ENCODE measurements at regions not wholly inside any gene's neighbourhood (a gene's known extent, or its start where the extent isn't known, plus 50 kb on each side); places are given as distances from the start of the nearest gene placed in this dataset.

DNA sequence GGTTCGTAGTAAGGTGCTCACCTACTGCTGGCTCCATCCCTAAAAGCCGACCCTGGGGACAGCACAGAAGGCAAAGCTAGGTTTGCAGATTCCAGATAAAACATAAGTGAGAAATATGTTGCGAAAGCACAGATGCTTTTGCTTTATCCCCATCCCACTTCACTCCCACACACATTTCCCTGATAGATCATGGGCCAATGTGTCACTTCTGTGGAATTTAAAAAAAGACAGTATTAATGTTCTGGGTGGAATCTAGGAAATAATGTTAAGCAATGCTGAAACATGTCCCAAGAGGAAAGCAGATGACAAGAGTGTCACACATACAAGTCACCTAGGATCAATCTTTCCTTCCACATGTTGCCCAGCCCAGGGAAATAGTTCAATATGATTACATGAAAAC lies 661.0 kb upstream of the MIR17HG start:
- TF ChIP-seq CTCF (conservative IDR thresholded peaks at IDR 0.05; ENCODE audit: low read depth, low read length): no peak
- TF ChIP-seq EZH2 (IDR thresholded peaks at IDR 0.05; ENCODE audit: borderline replicate concordance, low read depth, low read length, poor library complexity, severe bottlenecking): no peak

All from A673 (cell line).